ENCODE measurements at regions not wholly inside any gene's neighbourhood (a gene's known extent, or its start where the extent isn't known, plus 50 kb on each side); places are given as distances from the start of the nearest gene placed in this dataset.

GRCh38 chr15:69795601-69796000 lies 302.1 kb downstream of the TLE3 start:
- no peak for TF ChIP-seq CTCF (IDR thresholded peaks at IDR 0.05; ENCODE audit: unreplicated experiment)
- Mint-ChIP-seq H3K4me1 (ENCODE audit: low read depth, unreplicated experiment) (peaks cover 18% of the 10 kb centered on the region), H3K27ac (ENCODE audit: unreplicated experiment) (no peak overlapping the region), H3K27me3 (ENCODE audit: unreplicated experiment) (peaks cover 1% of the 10 kb centered on the region), H3K9me3 (ENCODE audit: low read depth, unreplicated experiment) (no peaks in the 10 kb centered on the region), H3K4me3 (ENCODE audit: low read depth, unreplicated experiment) (no peak overlapping the region), H3K36me3 (ENCODE audit: insufficient read depth, unreplicated experiment) (peaks cover 12% of the 10 kb centered on the region)
- CTCF ChIA-PET: interaction anchor here (0.5 to 1.2 kb wide), 2 partner anchors 44 to 1093 kb away, joined by 3 to 6 read pairs; no protein-coding TSS in a partner anchor
- DNase-seq: no peak
- intact Hi-C loops (cut with micrococcal nuclease; ENCODE audit: unreplicated experiment): no loop called here
- BruUV-seq (replicated peaks): no TSS peak

GRCh38 chr15:69797051-69797595 lies 300.6 kb downstream of the TLE3 start:
- no peak overlapping the region for H3K4me3 Mint-ChIP-seq (ENCODE audit: low read depth, unreplicated experiment)
- H3K36me3 Mint-ChIP-seq (ENCODE audit: insufficient read depth, unreplicated experiment): peaks cover 12% of the 10 kb centered on the region
- no peak overlapping the region for H3K27ac Mint-ChIP-seq (ENCODE audit: unreplicated experiment)
- peaks cover 18% of the 10 kb centered on the region for H3K4me1 Mint-ChIP-seq (ENCODE audit: low read depth, unreplicated experiment)
- no peak for DNase-seq
- CTCF ChIA-PET: no interaction called here
- intact Hi-C loops (cut with micrococcal nuclease; ENCODE audit: unreplicated experiment): no loop called here
- no peak for TF ChIP-seq CTCF (IDR thresholded peaks at IDR 0.05; ENCODE audit: unreplicated experiment)
- BruUV-seq (replicated peaks): no TSS peak
- no peaks in the 10 kb centered on the region for H3K9me3 Mint-ChIP-seq (ENCODE audit: low read depth, unreplicated experiment)
- peaks cover 13% of the 10 kb centered on the region for H3K27me3 Mint-ChIP-seq (ENCODE audit: unreplicated experiment)

- TF ChIP-seq CTCF (IDR thresholded peaks at IDR 0.05; ENCODE audit: unreplicated experiment): no peak
- Mint-ChIP-seq H3K4me1 (ENCODE audit: low read depth, unreplicated experiment) (peaks cover 18% of the 10 kb centered on the region), H3K36me3 (ENCODE audit: insufficient read depth, unreplicated experiment) (peaks cover 12% of the 10 kb centered on the region), H3K9me3 (ENCODE audit: low read depth, unreplicated experiment) (no peaks in the 10 kb centered on the region), H3K27me3 (ENCODE audit: unreplicated experiment) (peaks cover 18% of the 10 kb centered on the region), H3K27ac (ENCODE audit: unreplicated experiment) (no peak overlapping the region), H3K4me3 (ENCODE audit: low read depth, unreplicated experiment) (no peak overlapping the region)
- CTCF ChIA-PET: no interaction called here
- no TSS peak for BruUV-seq (replicated peaks)
- DNase-seq: no peak
- intact Hi-C loops (cut with micrococcal nuclease; ENCODE audit: unreplicated experiment): no loop called here
Observed at GRCh38 chr15:69797615-69798014, 300.1 kb downstream of the TLE3 start.

- CTCF ChIA-PET: no interaction called here
- Mint-ChIP-seq H3K27ac (ENCODE audit: unreplicated experiment) (no peak overlapping the region), H3K27me3 (ENCODE audit: unreplicated experiment) (peaks cover 28% of the 10 kb centered on the region), H3K4me1 (ENCODE audit: low read depth, unreplicated experiment) (peaks cover 18% of the 10 kb centered on the region), H3K36me3 (ENCODE audit: insufficient read depth, unreplicated experiment) (peaks cover 12% of the 10 kb centered on the region), H3K4me3 (ENCODE audit: low read depth, unreplicated experiment) (no peak overlapping the region), H3K9me3 (ENCODE audit: low read depth, unreplicated experiment) (no peaks in the 10 kb centered on the region)
- no TSS peak for BruUV-seq (replicated peaks)
- intact Hi-C loops (cut with micrococcal nuclease; ENCODE audit: unreplicated experiment): no loop called here
- no peak for TF ChIP-seq CTCF (IDR thresholded peaks at IDR 0.05; ENCODE audit: unreplicated experiment)
- no peak for DNase-seq
Observed at GRCh38 chr15:69798481-69799250, 299.1 kb downstream of the TLE3 start.

Data from Calu3 (cell line).